Suppressor macrophage (primary cell): ENCODE measurements at regions not wholly inside any gene's neighbourhood (a gene's known extent, or its start where the extent isn't known, plus 50 kb on each side); places are given as distances from the start of the nearest gene placed in this dataset.
"Not testable (repeated sequence)": the region's sequence is repeated elsewhere in the genome, so short reads cannot be mapped to it uniquely, and the experiment has no call there.

Experiments
- DNase-seq, 4 experiments: peaks; one replicate each; pipeline ENCODE4 v3.0.0-alpha.2; 2020 to 2022

- DNase-seq: no peak
These were observed 150.2 kb upstream of the TMPRSS15 start for GRCh38 chr21:18553786-18554185.

- not testable (repeated sequence) for DNase-seq
These were observed 164.2 kb upstream of the TMPRSS15 start for GRCh38 chr21:18567770-18568169.

- no peak for DNase-seq
These were observed 184.5 kb upstream of the TMPRSS15 start for GRCh38 chr21:18588001-18588662.

GRCh38 chr21:18601146-18601545, 197.6 kb upstream of the TMPRSS15 start:
- no peak for DNase-seq

GRCh38 chr21:18602711-18603110, 199.1 kb upstream of the TMPRSS15 start:
- DNase-seq: no peak

- DNase-seq: no peak
These were observed 199.7 kb upstream of the TMPRSS15 start for GRCh38 chr21:18603261-18603660.

GRCh38 chr21:18603980-18604379, 200.4 kb upstream of the TMPRSS15 start:
- DNase-seq: no peak

GRCh38 chr21:18608226-18608625, 204.6 kb upstream of the TMPRSS15 start:
- no peak for DNase-seq

- no peak for DNase-seq
These were observed 210.7 kb upstream of the TMPRSS15 start for GRCh38 chr21:18614303-18614702.

- no peak for DNase-seq
These were observed 213.7 kb upstream of the TMPRSS15 start for GRCh38 chr21:18617291-18617690.

- no peak for DNase-seq
These were observed 216.9 kb upstream of the TMPRSS15 start for GRCh38 chr21:18620436-18620835.

- DNase-seq: no peak
These were observed 218.8 kb upstream of the TMPRSS15 start for GRCh38 chr21:18622383-18622782.

- no peak for DNase-seq
These were observed 226.9 kb upstream of the TMPRSS15 start for GRCh38 chr21:18630446-18630845.

- no peak for DNase-seq
These were observed 233.3 kb upstream of the TMPRSS15 start for GRCh38 chr21:18636897-18637296.

GRCh38 chr21:18646116-18646515, 242.5 kb upstream of the TMPRSS15 start:
- no peak for DNase-seq

GRCh38 chr21:18655931-18656330, 252.3 kb upstream of the TMPRSS15 start:
- DNase-seq: no peak

- no peak for DNase-seq
These were observed 258.3 kb upstream of the TMPRSS15 start for GRCh38 chr21:18661842-18662241.

- no peak for DNase-seq
These were observed 260.1 kb upstream of the TMPRSS15 start for GRCh38 chr21:18663663-18664062.

- DNase-seq: no peak
These were observed 263.1 kb upstream of the TMPRSS15 start for GRCh38 chr21:18666725-18667124.

GRCh38 chr21:18673789-18674188, 270.2 kb upstream of the TMPRSS15 start:
- no peak for DNase-seq

GRCh38 chr21:18677632-18678031, 274.0 kb upstream of the TMPRSS15 start:
- no peak for DNase-seq

- DNase-seq: no peak
These were observed 302.4 kb upstream of the TMPRSS15 start for GRCh38 chr21:18705971-18706370.

- DNase-seq: no peak
These were observed 308.1 kb upstream of the TMPRSS15 start for GRCh38 chr21:18711662-18712061.

- DNase-seq: no peak
These were observed 312.0 kb upstream of the TMPRSS15 start for GRCh38 chr21:18715606-18716005.

GRCh38 chr21:18716578-18717138, 313.1 kb upstream of the TMPRSS15 start:
- no peak for DNase-seq
